Daoy (cell line): ENCODE measurements at regions not wholly inside any gene's neighbourhood (a gene's known extent, or its start where the extent isn't known, plus 50 kb on each side); places are given as distances from the start of the nearest gene placed in this dataset.

Source experiments
- DNase-seq: peaks from one replicate; pipeline ENCODE4 v3.0.0-alpha.2; 2015; ENCODE audit warnings: low read depth

GRCh38 chr13:107864543-107865317, 350.6 kb downstream of the LIG4 start:
- peak; percentile 51 for DNase-seq

- DNase-seq, result no peak
Measured at GRCh38 chr13:107860284-107860683, 355.1 kb downstream of the LIG4 start.

- no peak for DNase-seq
Measured at GRCh38 chr13:107854880-107855279, 360.5 kb downstream of the LIG4 start.

- DNase-seq, result no peak
Measured at GRCh38 chr13:107852072-107852471, 363.3 kb downstream of the LIG4 start.

- no peak for DNase-seq
Measured at GRCh38 chr13:107851670-107852069, 363.7 kb downstream of the LIG4 start.

- DNase-seq, result no peak
Measured at GRCh38 chr13:107847406-107847805, 367.9 kb downstream of the LIG4 start.

- no peak for DNase-seq
Measured at GRCh38 chr13:107846642-107847041, 368.7 kb downstream of the LIG4 start.

- DNase-seq, result no peak
Measured at GRCh38 chr13:107845911-107846310, 369.4 kb downstream of the LIG4 start.

GRCh38 chr13:107843681-107844080, 371.7 kb downstream of the LIG4 start:
- DNase-seq, result no peak

- no peak for DNase-seq
Measured at GRCh38 chr13:107843281-107843680, 372.1 kb downstream of the LIG4 start.

GRCh38 chr13:107842562-107843180, 372.7 kb downstream of the LIG4 start:
- peak; percentile 23 for DNase-seq

- DNase-seq, result no peak
Measured at GRCh38 chr13:107838588-107839161, 376.7 kb downstream of the LIG4 start.

GRCh38 chr13:107836685-107837084, 378.7 kb downstream of the LIG4 start:
- DNase-seq, result no peak

- DNase-seq, result peak; percentile 69
Measured at GRCh38 chr13:107835339-107836018, 379.9 kb downstream of the LIG4 start.

- peak; percentile 33 for DNase-seq
Measured at GRCh38 chr13:107834717-107835116, 380.6 kb downstream of the LIG4 start.

- no peak for DNase-seq
Measured at GRCh38 chr13:107834281-107834680, 381.1 kb downstream of the LIG4 start.

GRCh38 chr13:107832500-107833100, 382.7 kb downstream of the LIG4 start:
- DNase-seq, result no peak

- DNase-seq, result no peak
Measured at GRCh38 chr13:107830804-107831203, 384.5 kb downstream of the LIG4 start.

- DNase-seq, result no peak
Measured at GRCh38 chr13:107827840-107828549, 387.3 kb downstream of the LIG4 start.

GRCh38 chr13:107824635-107825034, 390.7 kb downstream of the LIG4 start:
- no peak for DNase-seq

GRCh38 chr13:107822006-107822405, 393.3 kb downstream of the LIG4 start:
- no peak for DNase-seq
